Breast epithelium (tissue), 3 donors: ENCODE measurements at regions not wholly inside any gene's neighbourhood (a gene's known extent, or its start where the extent isn't known, plus 50 kb on each side); places are given as distances from the start of the nearest gene placed in this dataset.

Source experiments
- CTCF ChIP-seq, 3 donors: fragments of 450-650 bp; IDR thresholded peaks; one replicate each; pipeline ENCODE4 v1.5.1; 2016 to 2017; ENCODE audit warnings: antibody characterized with exemption in 3 of 3, mild to moderate bottlenecking in 3 of 3, moderate library complexity in 3 of 3
- POLR2A ChIP-seq: fragments of 450-650 bp; IDR thresholded peaks from one replicate; pipeline ENCODE4 v1.6.1; 2016; ENCODE audit warnings: antibody characterized with exemption, mild to moderate bottlenecking, moderate library complexity

- TF ChIP-seq CTCF (IDR thresholded peaks at IDR 0.05) (no peak), POLR2A (no peak)
Observed at GRCh38 chrX:4043951-4044350, 330.5 kb upstream of the PRKX start.
